GM18520 (cell line): ENCODE measurements at regions not wholly inside any gene's neighbourhood (a gene's known extent, or its start where the extent isn't known, plus 50 kb on each side); places are given as distances from the start of the nearest gene placed in this dataset.
"Not testable (repeated sequence)": the region's sequence is repeated elsewhere in the genome, so short reads cannot be mapped to it uniquely, and the experiment has no call there.

ENCODE experiments used
- ATAC-seq: cut with Tn5 transposase; IDR thresholded peaks from one replicate; pipeline ENCODE4 v1.9.1; 2021; ENCODE audit not compliant: unreplicated experiment

GRCh38 chr1:65059930-65060538 lies 88.0 kb upstream of the AK4 start:
- ATAC-seq, result no peak

- ATAC-seq, result no peak
Observed at GRCh38 chr1:65062339-65062738, 85.7 kb upstream of the AK4 start.

- ATAC-seq, result no peak
Observed at GRCh38 chr1:65063025-65063424, 85.0 kb upstream of the AK4 start.

- no peak for ATAC-seq
Observed at GRCh38 chr1:65064981-65065380, 83.0 kb upstream of the AK4 start.

- ATAC-seq, result no peak
Observed at GRCh38 chr1:65065524-65066418, 82.2 kb upstream of the AK4 start.

- ATAC-seq, result no peak
Observed at GRCh38 chr1:65066419-65066765, 81.6 kb upstream of the AK4 start.

GRCh38 chr1:65066766-65067490 lies 81.1 kb upstream of the AK4 start:
- ATAC-seq, result peak; percentile 39

GRCh38 chr1:65067491-65068201 lies 80.4 kb upstream of the AK4 start:
- peak; percentile 18 for ATAC-seq

- no peak for ATAC-seq
Observed at GRCh38 chr1:65068202-65069010, 79.6 kb upstream of the AK4 start.

- ATAC-seq, result no peak
Observed at GRCh38 chr1:65069011-65069565, 78.9 kb upstream of the AK4 start.

- no peak for ATAC-seq
Observed at GRCh38 chr1:65072845-65073244, 75.2 kb upstream of the AK4 start.

- no peak for ATAC-seq
Observed at GRCh38 chr1:65075123-65075976, 72.7 kb upstream of the AK4 start.

- ATAC-seq, result no peak
Observed at GRCh38 chr1:65077369-65077768, 70.6 kb upstream of the AK4 start.

- ATAC-seq, result no peak
Observed at GRCh38 chr1:65079941-65080340, 68.1 kb upstream of the AK4 start.

- ATAC-seq, result no peak
Observed at GRCh38 chr1:65082346-65083040, 65.5 kb upstream of the AK4 start.

- peak; percentile 80 for ATAC-seq
Observed at GRCh38 chr1:65083263-65083896, 64.6 kb upstream of the AK4 start.

GRCh38 chr1:65084066-65084465 lies 63.9 kb upstream of the AK4 start:
- no peak for ATAC-seq

- ATAC-seq, result not testable (repeated sequence)
Observed at GRCh38 chr1:65087519-65087918, 60.5 kb upstream of the AK4 start.
